Kidney epithelial cell (primary cell): ENCODE measurements at regions not wholly inside any gene's neighbourhood (a gene's known extent, or its start where the extent isn't known, plus 50 kb on each side); places are given as distances from the start of the nearest gene placed in this dataset.

Source experiments
- DNase-seq: peaks from one replicate; pipeline ENCODE4 v3.0.0-alpha.2; 2010; ENCODE audit warnings: low read depth
- H3K27me3 ChIP-seq: 2 replicates; pipeline ENCODE4 v1.6.0; 2011; ENCODE audit warnings: low read length; ENCODE audit not compliant: control insufficient read depth, insufficient read depth
- H3K36me3 ChIP-seq: 2 replicates; pipeline ENCODE4 v1.5.1; 2011; ENCODE audit warnings: low read length; ENCODE audit not compliant: control insufficient read depth, insufficient read depth
- H3K4me3 ChIP-seq: 2 replicates; pipeline ENCODE4 v1.5.1; 2011; ENCODE audit warnings: low read depth, mild to moderate bottlenecking, control low read depth, low read length
- CTCF ChIP-seq: IDR thresholded peaks from 2 replicates; pipeline ENCODE4 v1.5.1; 2011; ENCODE audit warnings: mild to moderate bottlenecking, moderate library complexity, low read length, control low read depth, inconsistent platforms; ENCODE audit not compliant: insufficient read depth, poor library complexity, severe bottlenecking

- H3K27me3 ChIP-seq, result peaks cover 5% of the 10 kb centered on the region
- no peak overlapping the region for H3K4me3 ChIP-seq
- DNase-seq, result no peak
- TF ChIP-seq CTCF, result no peak
- no peaks in the 10 kb centered on the region for H3K36me3 ChIP-seq
Measured at GRCh38 chr1:229046251-229046853, 224.6 kb upstream of the RAB4A start.

GRCh38 chr1:229047161-229047839, 223.6 kb upstream of the RAB4A start:
- no peaks in the 10 kb centered on the region for H3K36me3 ChIP-seq
- H3K4me3 ChIP-seq, result no peak overlapping the region
- peaks cover 5% of the 10 kb centered on the region for H3K27me3 ChIP-seq
- DNase-seq, result no peak
- no peak for TF ChIP-seq CTCF

GRCh38 chr1:229047840-229048620, 222.9 kb upstream of the RAB4A start:
- no peak for DNase-seq

GRCh38 chr1:229048896-229049295, 222.0 kb upstream of the RAB4A start:
- Histone ChIP-seq H3K4me3 (no peak overlapping the region), H3K36me3 (no peaks in the 10 kb centered on the region), H3K27me3 (peaks cover 8% of the 10 kb centered on the region)
- TF ChIP-seq CTCF, result no peak
- no peak for DNase-seq

More at GRCh38 chr1:229047840-229048620, 222.9 kb upstream of the RAB4A start:
- TF ChIP-seq CTCF, result no peak
- H3K36me3 ChIP-seq, result no peaks in the 10 kb centered on the region
- peaks cover 5% of the 10 kb centered on the region for H3K27me3 ChIP-seq
- no peak overlapping the region for H3K4me3 ChIP-seq

GRCh38 chr1:229056046-229056445, 214.9 kb upstream of the RAB4A start:
- no peaks in the 10 kb centered on the region for H3K36me3 ChIP-seq

More at GRCh38 chr1:229056046-229056445, 214.9 kb upstream of the RAB4A start:
- TF ChIP-seq CTCF, result no peak
- DNase-seq, result no peak
- Histone ChIP-seq H3K4me3 (no peak overlapping the region), H3K27me3 (peaks cover 13% of the 10 kb centered on the region)
